Activated CD8-positive, alpha-beta memory T cell treated with anti-CD3 and anti-CD28 coated beads for 36 hours (primary cell): ENCODE measurements at regions not wholly inside any gene's neighbourhood (a gene's known extent, or its start where the extent isn't known, plus 50 kb on each side); places are given as distances from the start of the nearest gene placed in this dataset.

Experiments
- CTCF ChIA-PET: fragments of 350-600 bp; sonication (Branson Sonifier 250); formaldehyde crosslinking; loops from one replicate; lab custom pipeline; 2021; ENCODE audit warnings: antibody characterized with exemption; lab: Charles Lee
- POLR2A ChIA-PET: fragments of 350-600 bp; sonication (Branson Sonifier 250); formaldehyde crosslinking; loops from one replicate; lab custom pipeline; 2021; ENCODE audit warnings: antibody characterized with exemption; lab: Charles Lee

DNA sequence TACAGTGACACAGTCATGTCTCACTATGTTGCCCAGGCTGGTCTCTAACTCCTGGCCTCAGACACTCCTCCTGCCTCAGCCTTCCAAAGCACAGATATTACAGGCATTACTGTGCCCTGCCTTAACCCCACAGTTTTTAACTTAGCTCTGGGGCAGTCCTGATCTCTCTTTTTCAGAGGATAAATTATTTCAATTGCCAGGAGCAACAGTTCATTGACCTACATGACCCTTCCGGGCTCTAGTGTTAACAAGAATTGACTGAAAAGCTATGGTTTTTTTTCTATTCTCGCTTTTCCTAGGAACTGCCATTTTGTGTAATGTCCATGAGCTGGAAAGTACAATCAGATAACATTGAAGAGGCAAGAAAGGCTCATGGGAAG, 92.8 kb downstream of the HNRNPLL start:
- ChIA-PET CTCF (interaction anchor here (0.8 to 1.3 kb wide), 3 partner anchors 9 to 171 kb away, joined by 3 read pairs; no protein-coding TSS in a partner anchor), POLR2A (no interaction called here)

GRCh38 chr2:38509314-38509946, 93.3 kb downstream of the HNRNPLL start:
- CTCF ChIA-PET: interaction anchor here (0.5 to 2.6 kb wide), 12 partner anchors 9 to 193 kb away, joined by 3 to 37 read pairs (median 3); no protein-coding TSS in a partner anchor
- POLR2A ChIA-PET: no interaction called here

- CTCF ChIA-PET: interaction anchor here (0.6 to 2.6 kb wide), 24 partner anchors 10 to 1112 kb away, joined by 3 to 37 read pairs (median 3); no protein-coding TSS in a partner anchor
Observed at GRCh38 chr2:38508311-38509039, 94.3 kb downstream of the HNRNPLL start.

DNA sequence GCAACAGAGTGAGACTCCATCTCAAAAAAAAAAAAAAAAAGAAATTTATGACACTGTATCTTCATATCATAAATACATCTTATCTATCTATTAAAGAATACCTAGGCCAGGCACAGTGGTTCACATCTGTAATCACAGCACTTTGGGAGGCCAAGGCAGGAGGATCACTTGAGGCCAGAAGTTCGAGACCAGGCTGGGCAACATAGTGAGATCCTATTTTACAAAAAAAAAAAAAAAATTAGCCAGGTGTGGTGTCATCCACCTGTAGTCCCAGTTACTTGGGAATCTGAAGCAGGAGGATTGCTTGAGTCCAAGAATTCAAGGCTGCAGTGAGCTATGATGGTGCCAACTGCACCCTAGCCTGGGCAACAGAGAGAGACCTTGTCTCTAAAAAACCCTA, 95.0 kb downstream of the HNRNPLL start:
- CTCF ChIA-PET: interaction anchor here (0.6 to 2.6 kb wide), 19 partner anchors 9 to 1112 kb away, joined by 3 to 37 read pairs (median 3); no protein-coding TSS in a partner anchor
- POLR2A ChIA-PET: no interaction called here

More at GRCh38 chr2:38508311-38509039, 94.3 kb downstream of the HNRNPLL start:
- POLR2A ChIA-PET: no interaction called here

GRCh38 chr2:38505779-38506178, 96.9 kb downstream of the HNRNPLL start:
- ChIA-PET POLR2A (no interaction called here), CTCF (interaction anchor here (1.3 kb wide), 1 partner anchor 190 kb away, joined by 3 read pairs; no protein-coding TSS in a partner anchor)

DNA sequence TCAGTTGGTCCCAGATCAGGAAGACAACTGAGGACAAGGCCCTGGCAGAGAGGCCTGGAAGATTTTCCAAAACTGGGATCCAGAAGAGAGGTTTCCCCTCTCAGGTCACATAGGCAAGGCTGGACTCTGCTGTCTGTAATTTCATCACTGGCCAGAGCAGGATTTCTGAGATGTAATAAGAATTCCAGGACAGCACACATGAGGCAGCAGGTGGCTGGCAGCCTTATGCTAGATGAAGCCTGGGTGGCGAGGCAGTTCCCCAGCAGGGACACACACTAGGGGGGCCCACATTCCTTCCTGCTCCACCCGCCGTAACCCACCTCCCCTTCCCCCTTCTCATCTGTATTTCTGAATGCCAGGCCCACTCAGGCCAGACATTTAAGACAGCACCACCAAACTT, 98.6 kb downstream of the HNRNPLL start:
- CTCF ChIA-PET: no interaction called here
- POLR2A ChIA-PET: no interaction called here

- CTCF ChIA-PET: no interaction called here
- POLR2A ChIA-PET: no interaction called here
Observed at GRCh38 chr2:38502107-38502506, 100.6 kb downstream of the HNRNPLL start.

DNA sequence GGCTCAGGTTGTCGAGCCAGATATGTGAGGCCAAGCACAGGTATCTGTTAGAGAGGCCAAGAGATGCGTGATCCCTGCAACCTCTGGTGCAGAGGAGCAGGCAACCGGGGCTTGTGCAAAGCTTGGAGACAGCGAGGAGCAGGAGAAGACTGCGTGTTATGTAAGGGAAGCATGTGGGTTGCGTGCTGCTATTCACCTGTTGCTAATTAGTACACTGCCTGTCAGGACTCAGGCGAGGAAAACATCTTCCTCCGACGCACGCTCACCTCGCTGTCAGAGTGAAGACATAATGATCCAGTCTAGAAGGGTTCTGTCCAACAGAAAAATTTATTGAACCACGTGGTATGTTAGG, 102.5 kb downstream of the HNRNPLL start:
- CTCF ChIA-PET: interaction anchor here (1.0 kb wide), 1 partner anchor 10 kb away, joined by 3 read pairs; no protein-coding TSS in a partner anchor
- POLR2A ChIA-PET: no interaction called here

- ChIA-PET POLR2A (no interaction called here), CTCF (interaction anchor here (1.3 kb wide), 1 partner anchor 9 kb away, joined by 6 read pairs; no protein-coding TSS in a partner anchor)
Observed at GRCh38 chr2:38499548-38500282, 103.0 kb downstream of the HNRNPLL start.

GRCh38 chr2:38498045-38498481, 104.7 kb downstream of the HNRNPLL start:
- CTCF ChIA-PET: interaction anchor here (1.3 kb wide), 1 partner anchor 10 kb away, joined by 6 read pairs; no protein-coding TSS in a partner anchor

DNA sequence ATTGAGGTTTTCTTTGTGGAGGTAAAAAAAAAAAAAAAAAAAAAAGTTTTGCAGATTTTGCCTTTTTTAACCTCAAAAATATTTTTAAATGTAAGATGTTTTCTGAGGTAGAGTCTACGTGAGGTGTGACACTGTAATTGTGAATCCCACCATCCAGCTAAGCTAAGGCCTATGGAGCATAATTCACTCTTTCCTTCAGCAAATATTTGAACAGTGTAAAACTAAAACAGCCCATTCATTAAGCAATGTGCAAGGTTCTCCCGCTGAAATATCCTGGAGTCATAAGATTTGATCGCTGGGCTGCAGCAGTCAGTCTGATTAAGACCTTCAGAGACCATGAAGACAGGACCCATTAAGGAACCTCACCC, 105.1 kb downstream of the HNRNPLL start:
- ChIA-PET POLR2A (no interaction called here), CTCF (interaction anchor here (0.9 kb wide), 1 partner anchor 10 kb away, joined by 3 read pairs; no protein-coding TSS in a partner anchor)

More at GRCh38 chr2:38498045-38498481, 104.7 kb downstream of the HNRNPLL start:
- POLR2A ChIA-PET: interaction anchor here (0.6 kb wide), 1 partner anchor 120 kb away, joined by 3 read pairs; no protein-coding TSS in a partner anchor

- ChIA-PET POLR2A (no interaction called here), CTCF (interaction anchor here (0.9 kb wide), 1 partner anchor 11 kb away, joined by 3 read pairs; no protein-coding TSS in a partner anchor)
Observed at GRCh38 chr2:38496927-38497669, 105.6 kb downstream of the HNRNPLL start.

- ChIA-PET POLR2A (no interaction called here), CTCF (interaction anchor here (1.5 kb wide), 1 partner anchor 13 kb away, joined by 6 read pairs; no protein-coding TSS in a partner anchor)
Observed at GRCh38 chr2:38495880-38496279, 106.8 kb downstream of the HNRNPLL start.

GRCh38 chr2:38494394-38494793, 108.3 kb downstream of the HNRNPLL start:
- POLR2A ChIA-PET: no interaction called here

DNA sequence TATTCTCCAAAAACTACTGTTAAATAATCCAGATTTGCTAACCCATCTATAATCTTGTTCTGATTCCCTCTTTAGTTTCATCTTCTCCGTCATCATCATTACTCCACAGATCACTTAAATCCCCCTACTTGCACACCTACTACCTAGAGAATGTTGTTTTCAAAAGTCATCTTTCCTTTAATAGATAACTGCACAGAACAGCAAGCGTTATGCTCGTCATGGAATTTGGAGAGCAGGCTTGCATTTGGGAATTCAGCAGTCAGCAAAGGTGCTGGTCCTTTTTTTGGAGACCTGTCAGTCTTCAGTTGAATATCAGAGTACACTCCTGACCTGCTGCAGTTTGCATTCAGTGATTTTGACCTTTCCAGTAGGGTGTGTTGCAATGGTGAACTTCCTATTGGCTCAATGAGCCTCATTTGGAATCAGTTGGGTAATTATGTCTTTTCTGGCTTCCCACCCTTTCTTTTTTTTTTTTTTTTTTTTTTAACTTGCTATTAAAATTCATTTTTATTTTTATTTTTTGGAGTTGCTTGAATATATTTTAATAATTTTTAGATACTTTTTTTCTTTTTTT, 110.6 kb downstream of the HNRNPLL start:
- CTCF ChIA-PET: no interaction called here
- POLR2A ChIA-PET: no interaction called here

More at GRCh38 chr2:38494394-38494793, 108.3 kb downstream of the HNRNPLL start:
- CTCF ChIA-PET: interaction anchor here (0.6 to 1.1 kb wide), 2 partner anchors 14 to 134 kb away, joined by 3 to 4 read pairs; no protein-coding TSS in a partner anchor

GRCh38 chr2:38491436-38491835, 111.3 kb downstream of the HNRNPLL start:
- ChIA-PET POLR2A (no interaction called here), CTCF (no interaction called here)

- ChIA-PET CTCF (no interaction called here), POLR2A (no interaction called here)
Observed at GRCh38 chr2:38489846-38490245, 112.8 kb upstream of the ATL2 start.

DNA sequence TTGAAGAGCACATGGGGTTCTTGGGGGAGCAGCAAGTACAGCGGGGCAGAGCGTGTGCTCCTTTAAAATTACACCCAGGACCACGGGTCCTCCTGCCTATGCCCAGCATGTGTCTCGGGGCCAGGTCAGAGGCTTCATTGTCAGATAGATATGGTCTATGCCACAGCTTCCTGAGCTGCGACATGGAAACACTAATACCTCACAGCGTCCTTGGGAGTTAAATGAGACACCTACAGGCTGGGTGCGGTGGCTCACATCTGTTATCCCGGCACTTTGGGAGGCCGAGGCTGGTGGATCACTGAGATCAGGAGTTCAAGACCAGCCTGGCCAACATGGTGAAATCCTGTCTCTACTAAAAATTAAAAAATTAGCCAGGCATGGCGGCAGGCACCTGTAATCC, 110.8 kb upstream of the ATL2 start:
- CTCF ChIA-PET: interaction anchor here (1.4 kb wide), 1 partner anchor 111 kb away, joined by 3 read pairs; the partner anchor contains the start of gene ATL2
- POLR2A ChIA-PET: no interaction called here
